SK-N-SH (cell line): ENCODE measurements at regions not wholly inside any gene's neighbourhood (a gene's known extent, or its start where the extent isn't known, plus 50 kb on each side); places are given as distances from the start of the nearest gene placed in this dataset.
"Not testable (repeated sequence)": the region's sequence is repeated elsewhere in the genome, so short reads cannot be mapped to it uniquely, and the experiment has no call there.

Experiments
- ELF1 ChIP-seq: IDR thresholded peaks from 2 replicates; pipeline ENCODE4 v1.4.0; 2012
- FOXJ3 ChIP-seq: sonication (generic); formaldehyde crosslinking; IDR thresholded peaks from 2 replicates; pipeline ENCODE4 v1.5.1; 2020; ENCODE audit warnings: mild to moderate bottlenecking, missing genetic modification reagents
- MXI1 ChIP-seq: IDR thresholded peaks from 2 replicates; pipeline ENCODE4 v1.6.1; 2012; ENCODE audit warnings: mild to moderate bottlenecking, low read depth, low read length, improper control_type of control experiment
- NFIC ChIP-seq: IDR thresholded peaks from 2 replicates; pipeline ENCODE4 v1.4.0; 2012; ENCODE audit warnings: borderline replicate concordance
- POLR2AphosphoS5 ChIP-seq: IDR thresholded peaks from 2 replicates; pipeline ENCODE4 v1.6.1; 2012; ENCODE audit warnings: low read depth, low read length
- RAD21 ChIP-seq: IDR thresholded peaks from 2 replicates; pipeline ENCODE4 v1.6.1; 2012; ENCODE audit warnings: mild to moderate bottlenecking, low read length
- RXRA ChIP-seq: IDR thresholded peaks from 2 replicates; pipeline ENCODE4 v1.4.0; 2012; ENCODE audit warnings: low read depth, mild to moderate bottlenecking, borderline replicate concordance
- SIN3A ChIP-seq: IDR thresholded peaks from 2 replicates; pipeline ENCODE4 v1.6.1; 2012; ENCODE audit warnings: low read depth, mild to moderate bottlenecking, low read length, moderate library complexity, borderline replicate concordance
- TF ChIP-seq, protein P1 (sequence below): fragments of 200-600 bp; sonication (generic); IDR thresholded peaks from 2 replicates; pipeline ENCODE4 v1.6.1; 2017; ENCODE audit warnings: antibody characterized with exemption, mild to moderate bottlenecking, moderate library complexity

GRCh38 chrX:118246961-118247360 lies 98.9 kb upstream of the WDR44 start:
- TF ChIP-seq SIN3A; NFIC; FOXJ3 (CRISPR knock-in tag); RXRA; ELF1; RAD21; POLR2AphosphoS5; MXI1: not testable (repeated sequence)
- TF ChIP-seq, protein P1, sequence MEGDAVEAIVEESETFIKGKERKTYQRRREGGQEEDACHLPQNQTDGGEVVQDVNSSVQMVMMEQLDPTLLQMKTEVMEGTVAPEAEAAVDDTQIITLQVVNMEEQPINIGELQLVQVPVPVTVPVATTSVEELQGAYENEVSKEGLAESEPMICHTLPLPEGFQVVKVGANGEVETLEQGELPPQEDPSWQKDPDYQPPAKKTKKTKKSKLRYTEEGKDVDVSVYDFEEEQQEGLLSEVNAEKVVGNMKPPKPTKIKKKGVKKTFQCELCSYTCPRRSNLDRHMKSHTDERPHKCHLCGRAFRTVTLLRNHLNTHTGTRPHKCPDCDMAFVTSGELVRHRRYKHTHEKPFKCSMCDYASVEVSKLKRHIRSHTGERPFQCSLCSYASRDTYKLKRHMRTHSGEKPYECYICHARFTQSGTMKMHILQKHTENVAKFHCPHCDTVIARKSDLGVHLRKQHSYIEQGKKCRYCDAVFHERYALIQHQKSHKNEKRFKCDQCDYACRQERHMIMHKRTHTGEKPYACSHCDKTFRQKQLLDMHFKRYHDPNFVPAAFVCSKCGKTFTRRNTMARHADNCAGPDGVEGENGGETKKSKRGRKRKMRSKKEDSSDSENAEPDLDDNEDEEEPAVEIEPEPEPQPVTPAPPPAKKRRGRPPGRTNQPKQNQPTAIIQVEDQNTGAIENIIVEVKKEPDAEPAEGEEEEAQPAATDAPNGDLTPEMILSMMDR, result not testable (repeated sequence)
